Activated CD8-positive, alpha-beta memory T cell treated with anti-CD3 and anti-CD28 coated beads, Interleukin-2, amount 10 ng/mL, durations not matched to agents 7 days and 5 days (primary cell): ENCODE measurements at regions not wholly inside any gene's neighbourhood (a gene's known extent, or its start where the extent isn't known, plus 50 kb on each side); places are given as distances from the start of the nearest gene placed in this dataset.

Experiments
- ATAC-seq: fragments of 150-1000 bp; cut with Tn5 transposase; one replicate; pipeline ENCODE4 v1.10.0; 2021; ENCODE audit warnings: moderate library complexity
- CTCF ChIA-PET: fragments of 350-600 bp; sonication (Branson Sonifier 250); formaldehyde crosslinking; loops from one replicate; lab custom pipeline; 2021; ENCODE audit warnings: antibody characterized with exemption; lab: Charles Lee
- DNase-seq: peaks from one replicate; pipeline ENCODE4 v3.0.0-alpha.2; 2020
- H3K27ac Mint-ChIP-seq: one replicate; pipeline ENCODE4 v1.8.0; 2021; ENCODE audit warnings: mild to moderate bottlenecking, mixed read lengths
- H3K27me3 Mint-ChIP-seq: one replicate; pipeline ENCODE4 v1.8.0; 2021; ENCODE audit warnings: mixed read lengths
- H3K36me3 Mint-ChIP-seq: one replicate; pipeline ENCODE4 v1.8.0; 2021; ENCODE audit warnings: mild to moderate bottlenecking, mixed read lengths
- H3K4me1 Mint-ChIP-seq: one replicate; pipeline ENCODE4 v1.8.0; 2021; ENCODE audit warnings: mixed read lengths
- H3K4me3 Mint-ChIP-seq: one replicate; pipeline ENCODE4 v1.8.0; 2021; ENCODE audit warnings: mild to moderate bottlenecking, moderate library complexity, mixed read lengths
- H3K9me3 Mint-ChIP-seq: one replicate; pipeline ENCODE4 v1.8.0; 2022; ENCODE audit warnings: low read depth, mixed read lengths

- no peak overlapping the region for H3K27ac Mint-ChIP-seq
- CTCF ChIA-PET = no interaction called here
- no peaks in the 10 kb centered on the region for H3K36me3 Mint-ChIP-seq
- no peak overlapping the region for H3K4me3 Mint-ChIP-seq
- ATAC-seq (no peak), DNase-seq (no peak)
- no peaks in the 10 kb centered on the region for H3K4me1 Mint-ChIP-seq
- peaks cover 6% of the 10 kb centered on the region for H3K9me3 Mint-ChIP-seq
- no peaks in the 10 kb centered on the region for H3K27me3 Mint-ChIP-seq
Observed at GRCh38 chr4:131370846-131371245, 1778.2 kb upstream of the PCDH10 start.

DNA sequence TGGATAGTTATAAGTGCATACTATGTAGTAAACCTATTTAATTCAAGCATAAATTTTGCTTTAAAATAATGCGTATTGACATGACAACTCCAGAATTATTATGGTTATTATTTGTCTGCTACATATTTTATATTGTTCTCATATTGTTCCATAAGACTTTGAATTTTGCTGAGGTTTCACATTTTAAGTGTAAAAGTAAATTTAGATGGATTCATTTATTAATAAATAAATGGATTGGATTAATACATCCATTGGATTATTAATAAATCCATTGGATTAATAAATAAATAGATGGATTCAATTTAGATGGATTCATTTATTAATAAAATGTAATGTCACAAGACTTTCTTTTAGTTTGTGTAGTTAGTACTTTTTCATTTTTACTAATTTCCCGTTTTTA is 1768.0 kb upstream of the PCDH10 start:
- no peak for DNase-seq
- ATAC-seq = no peak
- no peak overlapping the region for H3K4me3 Mint-ChIP-seq

GRCh38 chr4:131382839-131383238 is 1766.3 kb upstream of the PCDH10 start:
- Mint-ChIP-seq H3K36me3 (no peaks in the 10 kb centered on the region), H3K9me3 (peaks cover 13% of the 10 kb centered on the region), H3K4me3 (no peak overlapping the region), H3K27me3 (no peaks in the 10 kb centered on the region), H3K27ac (no peak overlapping the region), H3K4me1 (no peaks in the 10 kb centered on the region)
- no peak for ATAC-seq
- DNase-seq = no peak
- CTCF ChIA-PET = no interaction called here

More for the DNA sequence above, 1768.0 kb upstream of the PCDH10 start:
- Mint-ChIP-seq H3K27me3 (no peaks in the 10 kb centered on the region), H3K36me3 (no peaks in the 10 kb centered on the region), H3K27ac (no peak overlapping the region), H3K4me1 (no peaks in the 10 kb centered on the region), H3K9me3 (peaks cover 10% of the 10 kb centered on the region)
- CTCF ChIA-PET = no interaction called here

GRCh38 chr4:131388277-131388676 is 1760.8 kb upstream of the PCDH10 start:
- DNase-seq = no peak
- Mint-ChIP-seq H3K27me3 (no peaks in the 10 kb centered on the region), H3K9me3 (peaks cover 7% of the 10 kb centered on the region), H3K4me3 (no peak overlapping the region), H3K27ac (no peak overlapping the region), H3K36me3 (no peaks in the 10 kb centered on the region), H3K4me1 (no peaks in the 10 kb centered on the region)
- CTCF ChIA-PET = no interaction called here
- ATAC-seq = no peak

DNA sequence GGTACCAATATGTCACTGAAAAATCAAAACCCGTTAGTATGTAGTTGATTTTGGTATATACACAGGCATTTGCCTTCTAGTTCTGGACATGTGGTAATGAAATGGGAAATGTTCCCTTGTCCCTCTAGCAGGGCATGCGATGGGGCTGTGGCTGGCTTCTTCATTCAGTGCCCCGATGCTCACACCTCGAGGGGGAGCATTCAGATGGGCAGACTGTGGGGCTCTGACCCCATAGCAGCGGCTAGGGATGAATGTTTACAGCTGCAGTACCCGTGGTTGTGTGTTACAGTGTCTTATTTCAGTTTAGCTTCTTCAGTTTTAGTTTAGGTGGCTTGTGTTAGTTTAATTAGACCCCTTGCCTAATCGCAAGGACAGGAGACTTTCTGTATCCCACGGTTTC is 1741.0 kb upstream of the PCDH10 start:
- CTCF ChIA-PET = no interaction called here
- H3K36me3 Mint-ChIP-seq = no peaks in the 10 kb centered on the region
- ATAC-seq (no peak), DNase-seq (no peak)
- no peaks in the 10 kb centered on the region for H3K27me3 Mint-ChIP-seq
- peaks cover 6% of the 10 kb centered on the region for H3K9me3 Mint-ChIP-seq
- no peaks in the 10 kb centered on the region for H3K4me1 Mint-ChIP-seq
- H3K4me3 Mint-ChIP-seq = no peak overlapping the region
- H3K27ac Mint-ChIP-seq = no peak overlapping the region

DNA sequence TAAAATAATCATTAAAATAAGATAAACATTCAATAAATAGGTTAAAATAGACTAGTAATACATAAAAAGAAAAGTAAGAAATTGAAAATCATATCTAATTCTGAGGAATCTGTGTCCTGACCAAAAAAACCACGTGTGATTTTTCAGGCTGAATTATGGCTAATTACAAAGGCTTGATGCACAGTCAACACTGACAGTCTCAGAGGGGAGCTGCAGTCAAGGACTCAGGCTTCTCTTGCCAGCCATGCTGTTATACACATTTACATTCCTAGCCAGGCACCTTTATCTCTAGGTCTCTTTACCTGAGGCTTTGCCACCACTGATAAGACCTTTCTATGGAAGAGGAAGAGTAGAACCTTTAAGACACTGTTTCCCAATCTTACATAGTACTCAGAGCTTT is 1737.7 kb upstream of the PCDH10 start:
- Mint-ChIP-seq H3K27ac (no peak overlapping the region), H3K36me3 (no peaks in the 10 kb centered on the region), H3K27me3 (no peaks in the 10 kb centered on the region), H3K4me1 (no peaks in the 10 kb centered on the region), H3K4me3 (no peak overlapping the region), H3K9me3 (peaks cover 14% of the 10 kb centered on the region)
- no peak for DNase-seq
- ATAC-seq = no peak
- CTCF ChIA-PET = no interaction called here

DNA sequence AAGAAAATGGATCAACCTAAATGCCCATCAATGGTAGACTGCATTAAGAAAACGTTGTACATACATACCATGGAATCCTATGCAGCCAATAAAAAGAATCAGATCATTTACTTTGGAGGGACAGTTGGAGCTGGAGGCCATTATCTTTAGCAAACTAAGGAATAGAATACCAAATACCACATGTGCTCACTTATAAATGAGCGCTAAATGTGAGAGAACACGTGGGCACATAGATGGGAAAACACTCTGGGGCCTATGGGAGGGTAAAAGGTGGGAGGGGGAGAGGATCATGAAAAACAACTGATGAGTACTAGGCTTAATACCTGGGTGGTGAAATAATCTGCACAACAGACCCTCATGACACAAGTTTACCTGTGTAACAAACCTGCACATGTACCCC is 1729.9 kb upstream of the PCDH10 start:
- H3K27me3 Mint-ChIP-seq = no peaks in the 10 kb centered on the region
- H3K27ac Mint-ChIP-seq = no peak overlapping the region
- ATAC-seq (no peak), DNase-seq (no peak)
- no peaks in the 10 kb centered on the region for H3K36me3 Mint-ChIP-seq
- peaks cover 11% of the 10 kb centered on the region for H3K9me3 Mint-ChIP-seq
- H3K4me1 Mint-ChIP-seq = no peaks in the 10 kb centered on the region
- CTCF ChIA-PET = no interaction called here
- no peak overlapping the region for H3K4me3 Mint-ChIP-seq

DNA sequence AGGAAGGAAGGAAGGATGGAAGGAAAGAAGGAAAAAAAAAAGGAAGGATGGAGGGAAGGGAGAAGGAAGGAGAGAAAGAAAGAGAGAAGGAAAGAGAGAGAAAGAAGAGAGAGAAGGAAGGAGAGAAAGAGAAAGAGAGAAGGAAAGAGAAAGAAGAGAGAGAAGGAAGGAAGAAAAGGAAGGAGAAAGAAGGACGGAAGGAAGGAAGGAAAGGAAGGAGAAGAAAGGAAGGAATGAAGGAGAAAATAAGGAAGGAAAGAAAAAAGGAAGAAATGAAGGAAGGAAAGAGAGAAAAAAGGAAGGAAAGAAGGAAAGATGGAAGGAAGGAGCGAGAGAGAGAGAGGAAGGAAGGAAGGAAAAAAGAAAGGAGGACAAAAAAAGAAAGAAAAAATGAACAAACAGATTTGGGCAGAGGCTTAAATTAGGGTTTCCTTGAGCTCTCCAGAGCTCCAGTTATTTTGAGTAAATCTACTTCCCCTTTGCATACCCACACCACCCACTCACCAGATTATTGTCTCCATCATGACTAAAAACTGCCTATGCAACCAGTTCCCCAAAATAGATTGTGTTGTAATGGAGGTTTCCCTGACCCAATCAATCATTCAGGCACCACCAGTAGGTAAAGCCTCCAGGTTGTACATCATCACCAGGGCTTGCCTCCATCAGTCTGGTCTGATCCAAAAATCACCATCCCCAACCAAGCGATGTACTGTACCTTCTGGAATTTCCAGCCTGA is 1722.9 kb upstream of the PCDH10 start:
- H3K36me3 Mint-ChIP-seq = no peaks in the 10 kb centered on the region
- no peaks in the 10 kb centered on the region for H3K27me3 Mint-ChIP-seq
- DNase-seq (no peak), ATAC-seq (no peak)
- CTCF ChIA-PET = no interaction called here
- no peak overlapping the region for H3K27ac Mint-ChIP-seq
- H3K4me1 Mint-ChIP-seq = no peaks in the 10 kb centered on the region
- H3K4me3 Mint-ChIP-seq = no peak overlapping the region
- peaks cover 8% of the 10 kb centered on the region for H3K9me3 Mint-ChIP-seq

DNA sequence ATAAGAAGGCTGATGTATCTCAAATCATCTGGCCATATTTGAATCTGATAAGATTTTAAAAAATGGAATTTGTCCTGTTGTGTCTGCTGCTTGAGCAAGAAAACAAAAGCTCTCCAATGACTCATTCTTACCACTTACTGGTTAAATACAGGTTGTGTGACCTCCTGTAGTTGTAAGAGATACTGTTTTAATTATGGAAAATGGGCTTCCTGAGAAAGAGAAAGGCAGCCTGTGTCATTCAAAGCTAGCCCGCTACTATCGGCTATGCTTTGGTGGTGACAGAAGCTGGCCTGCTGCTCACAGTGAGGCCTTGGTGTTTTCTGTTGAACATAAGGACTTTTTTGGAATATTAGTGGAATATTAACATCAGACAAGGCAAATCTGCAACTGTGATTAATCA is 1722.1 kb upstream of the PCDH10 start:
- Mint-ChIP-seq H3K27me3 (no peaks in the 10 kb centered on the region), H3K4me3 (no peak overlapping the region), H3K4me1 (no peaks in the 10 kb centered on the region), H3K27ac (no peak overlapping the region), H3K36me3 (no peaks in the 10 kb centered on the region), H3K9me3 (peaks cover 8% of the 10 kb centered on the region)
- DNase-seq (no peak), ATAC-seq (no peak)
- CTCF ChIA-PET = no interaction called here

GRCh38 chr4:131430302-131430701 is 1718.8 kb upstream of the PCDH10 start:
- H3K27ac Mint-ChIP-seq = no peak overlapping the region
- H3K4me1 Mint-ChIP-seq = no peaks in the 10 kb centered on the region
- no peaks in the 10 kb centered on the region for H3K27me3 Mint-ChIP-seq
- no peak overlapping the region for H3K4me3 Mint-ChIP-seq
- CTCF ChIA-PET = no interaction called here
- ATAC-seq (no peak), DNase-seq (no peak)
- peaks cover 10% of the 10 kb centered on the region for H3K9me3 Mint-ChIP-seq
- H3K36me3 Mint-ChIP-seq = no peaks in the 10 kb centered on the region

GRCh38 chr4:131441004-131441688 is 1707.9 kb upstream of the PCDH10 start:
- Mint-ChIP-seq H3K9me3 (no peaks in the 10 kb centered on the region), H3K27me3 (no peaks in the 10 kb centered on the region), H3K27ac (no peak overlapping the region), H3K4me3 (no peak overlapping the region), H3K4me1 (no peaks in the 10 kb centered on the region), H3K36me3 (no peaks in the 10 kb centered on the region)
- CTCF ChIA-PET = no interaction called here
- ATAC-seq (no peak), DNase-seq (no peak)

GRCh38 chr4:131447883-131448282 is 1701.2 kb upstream of the PCDH10 start:
- no peak for DNase-seq
- Mint-ChIP-seq H3K4me3 (no peak overlapping the region), H3K9me3 (peaks cover 2% of the 10 kb centered on the region), H3K27me3 (no peaks in the 10 kb centered on the region), H3K4me1 (no peaks in the 10 kb centered on the region), H3K27ac (no peak overlapping the region), H3K36me3 (no peaks in the 10 kb centered on the region)
- CTCF ChIA-PET = no interaction called here
- ATAC-seq = no peak

GRCh38 chr4:131450572-131451209 is 1698.4 kb upstream of the PCDH10 start:
- CTCF ChIA-PET = no interaction called here
- DNase-seq = no peak
- peaks cover 2% of the 10 kb centered on the region for H3K9me3 Mint-ChIP-seq
- no peak for ATAC-seq
- H3K4me1 Mint-ChIP-seq = no peaks in the 10 kb centered on the region
- no peaks in the 10 kb centered on the region for H3K27me3 Mint-ChIP-seq
- H3K4me3 Mint-ChIP-seq = no peak overlapping the region
- no peak overlapping the region for H3K27ac Mint-ChIP-seq
- H3K36me3 Mint-ChIP-seq = no peaks in the 10 kb centered on the region
